ENCODE measurements at regions not wholly inside any gene's neighbourhood (a gene's known extent, or its start where the extent isn't known, plus 50 kb on each side); places are given as distances from the start of the nearest gene placed in this dataset.
"Not testable (repeated sequence)": the region's sequence is repeated elsewhere in the genome, so short reads cannot be mapped to it uniquely, and the experiment has no call there.

GRCh38 chr6:128580224-128581110 lies 60.1 kb upstream of the PTPRK start:
- no peak for DNase-seq

DNA sequence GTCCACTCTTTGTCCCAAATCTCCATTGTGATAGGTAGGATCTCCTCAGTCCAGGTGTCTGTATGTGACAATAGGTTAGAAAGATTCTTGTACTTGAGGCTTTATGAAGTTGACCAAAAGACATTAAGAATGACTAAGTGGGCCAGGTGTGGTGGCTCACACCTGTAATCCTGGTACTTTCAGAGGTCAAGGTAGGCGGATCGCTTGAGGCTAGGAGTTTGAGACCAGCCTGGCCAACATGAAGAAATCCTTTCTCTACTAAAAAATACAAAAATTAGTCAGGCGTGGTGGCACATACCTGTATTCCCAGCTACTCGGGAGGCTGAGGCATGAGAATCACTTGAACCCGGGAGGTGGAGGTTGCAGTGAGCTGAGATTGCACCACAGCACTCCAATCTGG lies 54.9 kb upstream of the PTPRK start:
- not testable (repeated sequence) for DNase-seq

- DNase-seq: no peak
Measured at GRCh38 chr6:128574402-128574801, 54.0 kb upstream of the PTPRK start.

DNA sequence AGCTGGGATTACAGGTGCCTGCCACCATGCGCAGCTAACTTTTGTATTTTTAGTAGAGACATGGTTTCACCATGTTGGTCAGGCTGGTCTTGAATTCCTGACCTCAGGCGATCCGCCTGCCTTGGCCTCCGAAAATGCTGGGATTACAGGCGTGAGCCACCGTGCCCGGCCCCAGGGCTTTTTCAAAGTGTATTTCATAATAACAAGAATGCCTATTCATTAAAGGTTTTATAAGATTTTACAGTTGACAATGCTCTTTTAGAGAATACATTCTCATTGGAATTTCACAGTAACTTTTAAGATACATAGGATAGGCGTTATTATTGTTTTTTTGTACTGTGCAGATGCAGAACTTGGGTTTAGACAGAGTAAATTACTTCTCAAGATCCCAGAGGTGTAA lies 52.6 kb upstream of the PTPRK start:
- DNase-seq: no peak

DNA sequence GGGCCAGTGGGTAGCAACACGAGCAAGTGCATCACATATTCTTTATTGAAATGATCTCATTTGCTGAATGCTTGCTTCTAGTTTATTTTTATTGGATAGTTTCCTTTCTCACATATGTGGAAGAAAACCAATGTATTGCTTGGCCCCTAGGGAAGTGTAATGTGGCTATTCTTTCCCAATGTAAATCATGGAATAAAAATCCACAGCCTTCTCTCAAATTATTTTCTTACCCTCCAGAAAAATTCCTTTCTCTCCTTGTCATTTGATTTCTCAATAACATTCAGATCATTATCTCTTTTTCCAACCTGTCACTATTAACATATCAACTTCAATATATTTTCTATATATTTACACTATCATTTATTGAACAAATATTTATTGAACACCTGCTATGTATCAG lies 51.9 kb upstream of the PTPRK start:
- no peak for DNase-seq

GRCh38 chr6:128570680-128571063 lies 50.3 kb upstream of the PTPRK start:
- DNase-seq: no peak

DNA sequence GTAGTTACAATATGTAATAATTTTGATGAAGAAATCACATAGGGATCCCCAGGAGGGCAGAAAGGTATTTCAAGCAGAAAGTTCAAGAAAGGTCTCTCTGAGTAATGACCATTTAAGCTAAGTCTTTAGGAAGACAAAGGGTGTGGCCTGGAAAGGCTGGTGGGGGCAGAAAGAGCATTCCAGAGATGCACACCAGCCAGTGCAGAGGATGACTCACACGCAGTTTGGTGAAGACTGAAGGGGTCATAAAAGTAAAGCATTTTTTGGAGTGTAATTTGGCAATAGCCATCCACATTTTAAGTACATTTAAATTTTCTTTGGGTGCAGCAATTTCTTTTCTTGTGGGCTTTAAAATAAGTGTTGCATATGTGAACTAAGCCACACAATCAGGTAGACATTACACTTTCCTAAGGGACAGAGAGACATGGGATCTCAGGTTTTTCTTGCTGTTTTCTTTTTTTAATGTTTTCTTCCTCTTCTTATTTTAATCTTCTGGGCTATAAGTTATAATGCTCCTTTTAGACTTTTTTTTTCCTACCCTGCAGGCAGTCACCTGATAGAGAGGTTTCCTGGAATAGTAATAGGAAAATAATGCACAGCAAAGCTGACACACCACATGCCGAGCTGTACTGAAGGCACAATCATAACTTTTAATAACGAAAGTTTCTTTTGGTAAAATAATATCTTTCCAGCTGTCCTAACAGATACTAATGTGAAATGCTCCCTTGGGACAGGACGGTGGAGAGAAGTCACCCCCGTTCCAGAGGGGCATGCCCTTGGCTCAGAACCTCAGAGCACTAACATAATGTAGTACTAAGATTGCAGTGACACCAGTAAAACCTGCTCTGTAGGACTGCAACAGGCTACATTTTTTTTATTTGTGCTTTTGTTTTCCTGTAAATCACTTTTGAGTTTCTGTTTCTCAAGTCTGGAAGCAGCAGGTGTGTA lies 49.6 kb upstream of the PTPRK start:
- no peak for DNase-seq
